Bronchial epithelial cell (primary cell): ENCODE measurements at regions not wholly inside any gene's neighbourhood (a gene's known extent, or its start where the extent isn't known, plus 50 kb on each side); places are given as distances from the start of the nearest gene placed in this dataset.

Experiments used
- DNase-seq: peaks from one replicate; pipeline ENCODE4 v3.0.0-alpha.2; 2010; ENCODE audit warnings: low read depth
- FAIRE-seq: peaks from 2 replicates; lab custom pipeline; 2011; peaks lifted over from hg19 to GRCh38; lab: Jason Lieb, UNC
- H3K27me3 ChIP-seq: 2 replicates; pipeline ENCODE4 v1.5.1; 2011; ENCODE audit warnings: low read length; ENCODE audit not compliant: control insufficient read depth, insufficient read depth
- H3K36me3 ChIP-seq: 2 replicates; pipeline ENCODE4 v1.5.1; 2011; ENCODE audit warnings: low read length; ENCODE audit not compliant: control insufficient read depth, insufficient read depth
- H3K4me3 ChIP-seq: 2 replicates; pipeline ENCODE4 v1.5.1; 2011; ENCODE audit warnings: mild to moderate bottlenecking, low read depth, low read length, control low read depth
- CTCF ChIP-seq: IDR thresholded peaks from 2 replicates; pipeline ENCODE4 v1.5.1; 2011; ENCODE audit warnings: mild to moderate bottlenecking, moderate library complexity, low read length, control low read depth, inconsistent platforms; ENCODE audit not compliant: insufficient read depth, severe bottlenecking

GRCh38 chr3:182622241-182622545 is 171.1 kb upstream of the ATP11B start:
- DNase-seq (no peak), FAIRE-seq (no peak)
- Histone ChIP-seq H3K27me3 (no peaks in the 10 kb centered on the region), H3K4me3 (no peak overlapping the region), H3K36me3 (no peaks in the 10 kb centered on the region)
- TF ChIP-seq CTCF: no peak

GRCh38 chr3:182626484-182627467 is 166.5 kb upstream of the ATP11B start:
- H3K27me3 ChIP-seq: no peaks in the 10 kb centered on the region
- FAIRE-seq (no peak), DNase-seq (no peak)
- TF ChIP-seq CTCF: no peak
- no peak overlapping the region for H3K4me3 ChIP-seq
- no peaks in the 10 kb centered on the region for H3K36me3 ChIP-seq

GRCh38 chr3:182628531-182628930 is 164.8 kb upstream of the ATP11B start:
- FAIRE-seq (no peak), DNase-seq (peak; percentile 76)
- TF ChIP-seq CTCF: no peak
- Histone ChIP-seq H3K36me3 (no peaks in the 10 kb centered on the region), H3K27me3 (no peaks in the 10 kb centered on the region), H3K4me3 (no peak overlapping the region)

GRCh38 chr3:182629521-182629920 is 163.8 kb upstream of the ATP11B start:
- Histone ChIP-seq H3K27me3 (no peaks in the 10 kb centered on the region), H3K4me3 (no peak overlapping the region), H3K36me3 (no peaks in the 10 kb centered on the region)
- DNase-seq (peak; percentile 96), FAIRE-seq (peak; percentile 77)
- no peak for TF ChIP-seq CTCF

GRCh38 chr3:182631183-182632076 is 161.9 kb upstream of the ATP11B start:
- FAIRE-seq (no peak), DNase-seq (peak; percentile 73)
- TF ChIP-seq CTCF: no peak
- H3K36me3 ChIP-seq: no peaks in the 10 kb centered on the region
- no peak overlapping the region for H3K4me3 ChIP-seq
- H3K27me3 ChIP-seq: no peaks in the 10 kb centered on the region
